ENCODE measurements at regions not wholly inside any gene's neighbourhood (a gene's known extent, or its start where the extent isn't known, plus 50 kb on each side); places are given as distances from the start of the nearest gene placed in this dataset.
"Not testable (repeated sequence)": the region's sequence is repeated elsewhere in the genome, so short reads cannot be mapped to it uniquely, and the experiment has no call there.

GRCh38 chr10:2790396-2791188 lies 276.8 kb upstream of the PFKP start:
- DNase-seq (ENCODE audit: low read depth in 2 of 2) = no peak

- DNase-seq (ENCODE audit: low read depth in 2 of 2) = no peak
These were observed 281.1 kb upstream of the PFKP start for GRCh38 chr10:2786251-2786650.

DNA sequence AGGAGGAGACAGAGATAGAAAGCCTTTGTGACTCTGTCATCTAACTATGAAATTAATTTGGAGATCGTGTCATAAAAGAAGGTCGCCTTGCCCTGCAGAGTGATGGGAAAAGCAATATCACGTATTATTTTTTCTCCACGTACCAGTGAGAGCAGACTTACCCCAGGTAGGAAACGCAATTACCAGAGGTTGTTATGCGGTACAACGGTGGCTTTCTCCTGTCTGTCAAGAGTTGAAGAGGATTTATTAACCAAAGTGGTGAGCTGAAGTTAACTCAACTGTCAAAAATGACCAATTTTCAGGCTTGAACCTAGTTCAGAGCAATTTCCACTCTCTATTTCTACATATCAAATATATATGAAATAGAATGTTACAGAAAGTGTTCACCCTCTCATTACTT lies 282.6 kb upstream of the PFKP start:
- no peak for DNase-seq (ENCODE audit: low read depth in 2 of 2)

- DNase-seq (ENCODE audit: low read depth in 2 of 2) = no peak
These were observed 284.4 kb upstream of the PFKP start for GRCh38 chr10:2782950-2783349.

DNA sequence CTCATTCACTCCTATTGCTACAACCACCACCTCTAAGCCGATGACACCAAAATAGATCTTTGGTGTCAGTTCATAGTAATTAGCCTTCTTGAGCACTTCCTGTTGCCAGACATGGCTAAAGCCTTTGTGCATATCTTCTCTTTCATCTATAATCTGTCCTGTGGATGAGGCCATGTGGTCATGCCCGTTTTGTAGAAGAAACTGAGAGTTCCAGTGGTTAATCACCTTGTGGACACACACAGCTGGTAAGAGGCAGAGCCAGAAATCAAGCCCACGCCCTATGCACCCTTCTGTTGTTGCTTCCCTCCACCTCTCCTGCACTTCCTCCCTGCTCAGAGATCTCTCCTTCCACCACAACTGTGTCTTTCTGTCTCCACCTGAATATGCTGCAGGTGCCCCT lies 285.1 kb upstream of the PFKP start:
- no peak for DNase-seq (ENCODE audit: low read depth in 2 of 2)

DNA sequence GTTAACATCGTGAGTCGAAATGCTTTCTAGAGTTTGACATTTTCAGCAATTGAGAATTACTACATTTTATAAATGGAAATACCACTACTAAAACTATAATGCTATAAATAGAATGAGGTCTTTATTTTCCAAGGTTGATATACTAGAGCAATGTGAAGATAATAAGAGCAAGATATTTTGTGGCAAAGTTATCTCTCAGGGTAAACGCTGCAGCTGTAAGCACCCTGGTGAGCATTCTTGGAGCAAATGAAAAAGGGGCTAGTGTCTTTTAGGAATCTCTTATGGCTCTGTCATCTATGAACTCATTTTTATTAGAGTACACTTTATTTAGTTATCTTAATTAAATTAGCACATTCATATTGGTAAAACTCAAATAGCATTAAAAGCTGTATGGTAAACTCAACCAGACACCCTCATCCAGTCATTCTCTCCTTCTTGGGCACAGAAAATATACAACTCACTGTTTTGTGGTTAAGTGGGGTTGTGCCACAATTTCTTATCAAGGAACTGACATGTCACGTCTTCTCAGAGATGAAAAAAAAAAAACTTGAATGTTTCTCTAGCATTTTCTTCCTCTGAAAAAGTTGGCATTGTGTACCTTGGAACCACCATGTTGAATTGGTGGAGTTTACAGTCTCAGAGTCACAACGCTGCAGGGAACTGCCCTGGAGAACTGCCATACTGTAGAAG lies 289.5 kb upstream of the PFKP start:
- no peak for DNase-seq (ENCODE audit: low read depth in 2 of 2)

GRCh38 chr10:2772816-2773631 lies 294.3 kb upstream of the PFKP start:
- DNase-seq (ENCODE audit: low read depth in 2 of 2) = no peak

DNA sequence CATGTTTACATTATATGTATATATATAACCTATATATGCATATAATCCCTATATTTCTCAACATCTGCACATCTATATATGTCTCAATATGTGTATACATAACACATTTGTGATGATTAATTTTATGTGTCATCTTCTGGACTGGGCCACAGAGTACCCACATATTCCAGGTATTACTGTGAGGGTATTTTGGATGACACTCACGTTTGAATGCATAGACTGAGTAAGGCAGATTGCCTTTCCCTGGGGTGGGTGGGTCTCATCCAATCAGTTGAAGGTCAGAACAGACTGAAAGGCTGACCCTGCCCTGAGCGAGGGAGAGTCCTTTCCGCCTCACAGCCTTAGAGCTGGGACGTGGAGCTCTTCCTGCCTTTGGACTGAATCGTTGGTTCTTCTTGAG lies 295.2 kb upstream of the PFKP start:
- DNase-seq (ENCODE audit: low read depth in 2 of 2) = no peak

GRCh38 chr10:2767293-2767692 lies 300.1 kb upstream of the PFKP start:
- not testable (repeated sequence) for DNase-seq (ENCODE audit: low read depth in 2 of 2)

- DNase-seq (ENCODE audit: low read depth in 2 of 2) = no peak
These were observed 305.4 kb upstream of the PFKP start for GRCh38 chr10:2761971-2762370.

DNA sequence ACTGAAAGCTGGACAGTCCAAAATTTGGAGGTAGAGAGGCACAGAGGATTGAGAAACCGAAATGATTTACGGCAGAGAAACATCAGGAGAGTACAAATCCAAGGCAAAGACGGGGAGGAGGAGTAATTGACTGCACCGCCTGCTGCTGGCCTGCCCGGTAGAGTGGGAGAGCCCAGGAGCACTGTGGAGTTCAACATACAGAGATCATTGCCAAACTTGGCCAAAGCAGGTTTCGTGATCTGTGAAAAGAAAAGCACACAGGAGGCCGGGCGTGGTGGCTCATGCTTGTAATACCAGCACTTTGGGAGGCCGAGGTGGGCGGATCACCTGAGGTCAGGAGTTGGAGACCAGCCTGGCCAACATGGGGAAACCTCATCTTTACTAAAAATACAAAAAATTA lies 306.0 kb upstream of the PFKP start:
- DNase-seq (ENCODE audit: low read depth in 2 of 2) = no peak

GRCh38 chr10:2760736-2761135 lies 306.6 kb upstream of the PFKP start:
- DNase-seq (ENCODE audit: low read depth in 2 of 2) = no peak

DNA sequence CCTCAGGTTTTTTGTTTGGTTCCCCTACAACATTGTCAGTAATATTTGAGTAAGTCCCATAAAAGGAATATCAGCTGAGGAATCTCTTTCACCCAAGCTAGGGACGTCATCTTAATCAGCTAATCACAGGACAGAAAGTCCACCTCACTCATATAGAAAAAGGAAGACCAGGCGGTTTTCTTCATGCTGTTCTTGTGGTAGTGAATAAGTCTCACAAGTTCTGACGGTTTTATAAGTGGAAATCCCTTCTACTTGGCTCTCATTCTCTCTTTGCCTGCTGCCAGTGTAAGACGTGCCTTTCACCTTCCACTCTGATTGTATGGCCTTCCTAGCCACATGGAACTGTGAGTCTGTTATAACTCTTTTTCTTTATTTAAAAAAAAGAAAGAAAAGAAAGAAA lies 308.1 kb upstream of the PFKP start:
- no peak for DNase-seq (ENCODE audit: low read depth in 2 of 2)

- no peak for DNase-seq (ENCODE audit: low read depth in 2 of 2)
These were observed 312.4 kb upstream of the PFKP start for GRCh38 chr10:2754943-2755342.

DNA sequence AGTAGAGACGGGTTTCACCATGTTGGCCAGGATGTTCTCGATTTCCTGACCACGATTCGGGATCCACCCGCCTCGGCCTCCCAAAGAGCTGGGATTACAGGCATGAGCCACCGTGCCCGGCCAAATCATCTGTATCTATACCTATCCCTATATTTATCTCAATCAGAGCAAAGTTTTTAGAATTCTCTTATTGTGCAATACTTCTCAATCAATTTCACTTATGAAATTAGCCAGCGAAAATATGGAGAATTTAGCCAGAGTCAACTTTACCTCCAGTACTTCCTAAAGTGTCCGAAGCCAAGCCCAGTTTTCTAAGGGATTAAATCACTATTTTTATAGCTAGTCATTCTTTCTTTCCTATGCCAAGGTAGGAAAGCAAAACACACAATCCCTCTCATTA lies 319.1 kb upstream of the PFKP start:
- DNase-seq (ENCODE audit: low read depth in 2 of 2) = no peak

DNA sequence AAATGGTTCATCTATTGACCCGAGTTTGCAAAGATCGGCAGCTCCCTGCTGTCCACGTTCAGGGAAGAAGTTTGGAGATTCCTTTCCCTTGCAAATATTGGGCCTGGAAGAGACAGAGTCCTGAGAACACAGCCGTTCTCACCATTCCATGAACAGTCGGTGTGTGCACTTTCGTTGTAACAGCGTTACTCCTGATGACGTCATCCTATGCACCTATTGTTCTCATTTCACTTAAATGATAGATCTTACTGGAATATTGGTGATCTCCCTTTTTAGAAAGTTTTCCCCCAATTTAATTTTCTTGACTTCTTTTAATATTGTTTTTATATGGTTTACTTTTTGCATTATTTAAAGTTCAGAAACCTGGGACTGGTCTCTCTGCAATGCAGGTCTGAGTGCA lies 320.7 kb upstream of the PFKP start:
- DNase-seq (ENCODE audit: low read depth in 2 of 2) = no peak

- DNase-seq (ENCODE audit: low read depth in 2 of 2) = no peak
These were observed 321.7 kb upstream of the PFKP start for GRCh38 chr10:2745666-2746065.

GRCh38 chr10:2744547-2745200 lies 322.7 kb upstream of the PFKP start:
- DNase-seq (ENCODE audit: low read depth in 2 of 2) = no peak

DNA sequence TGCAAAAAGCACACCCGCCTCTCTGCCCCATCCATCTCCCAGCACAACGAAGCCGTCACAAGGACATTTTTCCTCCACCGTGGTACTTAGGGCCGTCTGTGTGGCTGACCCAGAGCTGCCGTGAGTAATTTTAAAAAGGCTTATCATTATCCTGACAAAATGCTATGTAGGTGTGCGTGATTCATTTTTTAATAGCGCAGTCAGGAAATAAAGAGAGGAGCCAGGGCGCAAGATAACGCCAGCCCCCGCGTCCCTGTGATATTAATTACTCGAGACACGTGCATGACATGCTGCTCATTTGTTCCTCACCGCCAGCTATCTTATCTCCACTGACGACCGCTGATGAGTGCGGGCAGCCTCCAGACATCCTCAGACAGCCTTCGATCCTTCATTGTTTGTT lies 332.7 kb upstream of the PFKP start:
- no peak for DNase-seq (ENCODE audit: low read depth in 2 of 2)

GRCh38 chr10:2733278-2733963 lies 333.9 kb upstream of the PFKP start:
- no peak for DNase-seq (ENCODE audit: low read depth in 2 of 2)

DNA sequence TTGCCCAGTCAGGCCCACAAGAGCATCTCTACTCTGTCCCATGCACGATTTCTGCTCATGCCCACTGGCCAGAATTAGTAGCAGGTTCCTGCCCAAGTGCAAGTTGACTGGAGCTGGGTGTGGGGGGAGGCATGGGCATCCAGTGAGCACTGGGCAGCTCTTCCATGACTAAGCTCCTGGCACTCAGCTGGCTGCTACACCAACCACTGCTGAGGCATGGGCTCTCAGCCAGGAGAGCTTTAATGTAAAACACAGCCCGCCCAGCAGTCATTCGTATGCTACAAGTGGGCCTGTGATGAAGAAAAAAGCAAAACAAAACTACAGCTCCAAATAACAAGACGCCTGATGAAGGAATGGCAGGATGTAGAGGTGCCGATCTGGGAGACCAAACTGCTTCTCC lies 335.4 kb upstream of the PFKP start:
- DNase-seq (ENCODE audit: low read depth in 2 of 2) = no peak

GRCh38 chr10:2729197-2729596 lies 338.2 kb upstream of the PFKP start:
- no peak for DNase-seq (ENCODE audit: low read depth in 2 of 2)

Measured in activated CD8-positive, alpha-beta memory T cell treated with anti-CD3 and anti-CD28 coated beads for 4 hours (primary cell).